Panc1 (cell line): ENCODE measurements at regions not wholly inside any gene's neighbourhood (a gene's known extent, or its start where the extent isn't known, plus 50 kb on each side); places are given as distances from the start of the nearest gene placed in this dataset.

Experiments
- ATAC-seq: fragments of 200-7000 bp; cut with Tn5 transposase; 2 replicates; pipeline ENCODE4 v1.9.1; 2020; ENCODE audit warnings: mild to moderate bottlenecking, moderate library complexity
- BruUV-seq: library from RNA; stranded (reverse); fragments of 400-500 nt; replicated peaks from 2 replicates; lab custom pipeline; 2021; lab: Mats Ljungman, UMichigan
- CTCF ChIA-PET: fragments of 300-600 bp; sonication (Branson Sonifier 250); formaldehyde crosslinking; loops from one replicate; lab custom pipeline; 2022; ENCODE audit warnings: antibody characterized with exemption; lab: Charles Lee
- POLR2A ChIA-PET: fragments of 300-600 bp; sonication (Branson Sonifier 250); formaldehyde crosslinking; loops from one replicate; lab custom pipeline; 2022; ENCODE audit warnings: antibody characterized with exemption; lab: Charles Lee
- DNase-seq: peaks from one replicate; pipeline ENCODE4 v3.0.0-alpha.2; 2010; ENCODE audit warnings: low read depth, low spot score
- H3K27ac ChIP-seq: 2 replicates; pipeline ENCODE4 v1.5.1; 2011; ENCODE audit warnings: mild to moderate bottlenecking, low read length, inconsistent platforms
- H3K27me3 ChIP-seq: fragments of 200-500 bp; sonication (Bioruptor generic); 2 replicates; pipeline ENCODE4 v1.6.0; 2014; ENCODE audit warnings: low read length, inconsistent platforms; ENCODE audit not compliant: control insufficient read depth, insufficient read depth
- H3K36me3 ChIP-seq: fragments of 200-500 bp; sonication (Bioruptor generic); 2 replicates; pipeline ENCODE4 v1.5.1; 2014; ENCODE audit warnings: inconsistent platforms, mild to moderate bottlenecking, low read length, moderate library complexity; ENCODE audit not compliant: control insufficient read depth, insufficient read depth
- H3K4me1 ChIP-seq: 2 replicates; pipeline ENCODE4 v1.5.1; 2011; ENCODE audit warnings: inconsistent platforms, mild to moderate bottlenecking, low read length, moderate library complexity; ENCODE audit not compliant: control insufficient read depth, insufficient read depth
- H3K4me3 ChIP-seq, 2 experiments: 2 replicates each; pipeline ENCODE4 v1.5.1; 2011 to 2012; ENCODE audit warnings: low read depth in 2 of 2, low read length in 2 of 2, mild to moderate bottlenecking in 2 of 2, inconsistent platforms in 1 of 2, moderate library complexity in 1 of 2
- H3K9me3 ChIP-seq: fragments of 200-500 bp; sonication (Bioruptor generic); 2 replicates; pipeline ENCODE4 v1.5.1; 2014; ENCODE audit warnings: low read depth, mild to moderate bottlenecking, inconsistent platforms, low read length, moderate library complexity; ENCODE audit not compliant: control insufficient read depth, insufficient read depth
- POLR2AphosphoS5 ChIP-seq: IDR thresholded peaks from 2 replicates; pipeline ENCODE4 v1.6.1; 2012; ENCODE audit warnings: mild to moderate bottlenecking, low read depth, low read length, moderate library complexity
- SIN3A ChIP-seq: IDR thresholded peaks from 2 replicates; pipeline ENCODE4 v1.6.1; 2012; ENCODE audit warnings: low read depth, mild to moderate bottlenecking, low read length, moderate library complexity, borderline replicate concordance; ENCODE audit not compliant: insufficient read depth
- TCF7L2 ChIP-seq: IDR thresholded peaks from 2 replicates; pipeline ENCODE4 v1.6.1; 2011; ENCODE audit warnings: mild to moderate bottlenecking, low read depth, low read length, inconsistent platforms
- in situ Hi-C: cut with HindIII; loops from 2 replicates; pipeline ENCODE4 v1.10.0; 2016; ENCODE audit warnings: low sequenced_read_pairs, low pct_unique_long_range_greater_than_20kb
- intact Hi-C: fragments of 100-400 bp; cut with micrococcal nuclease; formaldehyde crosslinking; loops from one replicate; pipeline ENCODE4 v1.10.0; 2022; ENCODE audit not compliant: unreplicated experiment
- TF ChIP-seq, protein P1 (sequence below): fragments of 450-650 bp; IDR thresholded peaks from 2 replicates; pipeline ENCODE4 v1.5.1; 2017; ENCODE audit warnings: mild to moderate bottlenecking
- TF ChIP-seq, protein P2 (sequence below), 2 experiments: IDR thresholded peaks; 2 replicates each; pipeline ENCODE4 v1.6.1; 2011 to 2012; ENCODE audit warnings: low read depth in 2 of 2, control low read depth in 1 of 2, low read length in 1 of 2, mild to moderate bottlenecking in 1 of 2, moderate library complexity in 1 of 2; ENCODE audit not compliant: insufficient read depth in 1 of 2

- intact Hi-C loops: no loop called here
- CTCF ChIA-PET: no interaction called here
- Histone ChIP-seq H3K4me3 (no peak overlapping the region), H3K36me3 (no peaks in the 10 kb centered on the region), H3K27me3 (no peaks in the 10 kb centered on the region), H3K9me3 (no peaks in the 10 kb centered on the region), H3K27ac (no peak overlapping the region), H3K4me1 (no peaks in the 10 kb centered on the region)
- TF ChIP-seq, protein P1, sequence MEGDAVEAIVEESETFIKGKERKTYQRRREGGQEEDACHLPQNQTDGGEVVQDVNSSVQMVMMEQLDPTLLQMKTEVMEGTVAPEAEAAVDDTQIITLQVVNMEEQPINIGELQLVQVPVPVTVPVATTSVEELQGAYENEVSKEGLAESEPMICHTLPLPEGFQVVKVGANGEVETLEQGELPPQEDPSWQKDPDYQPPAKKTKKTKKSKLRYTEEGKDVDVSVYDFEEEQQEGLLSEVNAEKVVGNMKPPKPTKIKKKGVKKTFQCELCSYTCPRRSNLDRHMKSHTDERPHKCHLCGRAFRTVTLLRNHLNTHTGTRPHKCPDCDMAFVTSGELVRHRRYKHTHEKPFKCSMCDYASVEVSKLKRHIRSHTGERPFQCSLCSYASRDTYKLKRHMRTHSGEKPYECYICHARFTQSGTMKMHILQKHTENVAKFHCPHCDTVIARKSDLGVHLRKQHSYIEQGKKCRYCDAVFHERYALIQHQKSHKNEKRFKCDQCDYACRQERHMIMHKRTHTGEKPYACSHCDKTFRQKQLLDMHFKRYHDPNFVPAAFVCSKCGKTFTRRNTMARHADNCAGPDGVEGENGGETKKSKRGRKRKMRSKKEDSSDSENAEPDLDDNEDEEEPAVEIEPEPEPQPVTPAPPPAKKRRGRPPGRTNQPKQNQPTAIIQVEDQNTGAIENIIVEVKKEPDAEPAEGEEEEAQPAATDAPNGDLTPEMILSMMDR: no peak
- no peak for TF ChIP-seq POLR2AphosphoS5
- TF ChIP-seq SIN3A: no peak
- TF ChIP-seq TCF7L2: no peak
- POLR2A ChIA-PET: no interaction called here
- in situ Hi-C loops: no loop called here
- ATAC-seq (no peak), DNase-seq (no peak)
- BruUV-seq: no TSS peak
These were observed 280.8 kb upstream of the RGPD4 start for GRCh38 chr2:107545851-107546250.

DNA sequence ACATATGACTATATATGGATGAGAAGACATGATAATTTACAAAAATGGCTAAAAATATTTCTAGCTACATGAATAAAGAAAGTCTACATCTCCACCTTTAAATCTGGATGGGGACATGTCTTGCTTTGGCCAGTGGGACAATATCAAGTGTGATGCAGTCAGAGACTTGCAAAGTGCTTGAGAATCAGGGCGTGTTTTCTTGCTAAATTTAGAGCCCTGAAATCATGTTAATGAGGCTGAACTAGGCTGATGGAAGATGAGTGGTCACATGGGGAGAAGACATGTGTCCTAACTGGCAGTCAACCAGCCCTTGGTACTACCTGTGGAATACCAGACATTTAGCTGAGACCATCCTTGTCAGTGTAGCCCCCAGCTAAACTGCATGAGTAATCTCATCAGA lies 278.5 kb upstream of the RGPD4 start:
- ChIA-PET CTCF (no interaction called here), POLR2A (no interaction called here)
- H3K27me3 ChIP-seq: no peaks in the 10 kb centered on the region
- no peak for DNase-seq
- in situ Hi-C loops (no loop called here), intact Hi-C loops (no loop called here)
- BruUV-seq: no TSS peak
- H3K4me3 ChIP-seq: no peak overlapping the region
- H3K9me3 ChIP-seq: no peaks in the 10 kb centered on the region
- H3K27ac ChIP-seq: no peak overlapping the region
- no peak for ATAC-seq
- no peaks in the 10 kb centered on the region for H3K4me1 ChIP-seq
- TF ChIP-seq POLR2AphosphoS5: no peak
- TF ChIP-seq, protein P1: no peak
- no peak for TF ChIP-seq SIN3A
- TF ChIP-seq TCF7L2: no peak
- TF ChIP-seq, protein P2, sequence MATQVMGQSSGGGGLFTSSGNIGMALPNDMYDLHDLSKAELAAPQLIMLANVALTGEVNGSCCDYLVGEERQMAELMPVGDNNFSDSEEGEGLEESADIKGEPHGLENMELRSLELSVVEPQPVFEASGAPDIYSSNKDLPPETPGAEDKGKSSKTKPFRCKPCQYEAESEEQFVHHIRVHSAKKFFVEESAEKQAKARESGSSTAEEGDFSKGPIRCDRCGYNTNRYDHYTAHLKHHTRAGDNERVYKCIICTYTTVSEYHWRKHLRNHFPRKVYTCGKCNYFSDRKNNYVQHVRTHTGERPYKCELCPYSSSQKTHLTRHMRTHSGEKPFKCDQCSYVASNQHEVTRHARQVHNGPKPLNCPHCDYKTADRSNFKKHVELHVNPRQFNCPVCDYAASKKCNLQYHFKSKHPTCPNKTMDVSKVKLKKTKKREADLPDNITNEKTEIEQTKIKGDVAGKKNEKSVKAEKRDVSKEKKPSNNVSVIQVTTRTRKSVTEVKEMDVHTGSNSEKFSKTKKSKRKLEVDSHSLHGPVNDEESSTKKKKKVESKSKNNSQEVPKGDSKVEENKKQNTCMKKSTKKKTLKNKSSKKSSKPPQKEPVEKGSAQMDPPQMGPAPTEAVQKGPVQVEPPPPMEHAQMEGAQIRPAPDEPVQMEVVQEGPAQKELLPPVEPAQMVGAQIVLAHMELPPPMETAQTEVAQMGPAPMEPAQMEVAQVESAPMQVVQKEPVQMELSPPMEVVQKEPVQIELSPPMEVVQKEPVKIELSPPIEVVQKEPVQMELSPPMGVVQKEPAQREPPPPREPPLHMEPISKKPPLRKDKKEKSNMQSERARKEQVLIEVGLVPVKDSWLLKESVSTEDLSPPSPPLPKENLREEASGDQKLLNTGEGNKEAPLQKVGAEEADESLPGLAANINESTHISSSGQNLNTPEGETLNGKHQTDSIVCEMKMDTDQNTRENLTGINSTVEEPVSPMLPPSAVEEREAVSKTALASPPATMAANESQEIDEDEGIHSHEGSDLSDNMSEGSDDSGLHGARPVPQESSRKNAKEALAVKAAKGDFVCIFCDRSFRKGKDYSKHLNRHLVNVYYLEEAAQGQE (IDR thresholded peaks at IDR 0.05; ENCODE audit: insufficient read depth in 1 of 2, low read depth in 2 of 2, low read length in 1 of 2): no peak
- H3K36me3 ChIP-seq: no peaks in the 10 kb centered on the region
